ENCODE measurements at regions not wholly inside any gene's neighbourhood (a gene's known extent, or its start where the extent isn't known, plus 50 kb on each side); places are given as distances from the start of the nearest gene placed in this dataset.

- no peak for DNase-seq (ENCODE audit: low spot score)
These were observed 256.4 kb upstream of the SOX21 start for GRCh38 chr13:94968757-94969086.

DNA sequence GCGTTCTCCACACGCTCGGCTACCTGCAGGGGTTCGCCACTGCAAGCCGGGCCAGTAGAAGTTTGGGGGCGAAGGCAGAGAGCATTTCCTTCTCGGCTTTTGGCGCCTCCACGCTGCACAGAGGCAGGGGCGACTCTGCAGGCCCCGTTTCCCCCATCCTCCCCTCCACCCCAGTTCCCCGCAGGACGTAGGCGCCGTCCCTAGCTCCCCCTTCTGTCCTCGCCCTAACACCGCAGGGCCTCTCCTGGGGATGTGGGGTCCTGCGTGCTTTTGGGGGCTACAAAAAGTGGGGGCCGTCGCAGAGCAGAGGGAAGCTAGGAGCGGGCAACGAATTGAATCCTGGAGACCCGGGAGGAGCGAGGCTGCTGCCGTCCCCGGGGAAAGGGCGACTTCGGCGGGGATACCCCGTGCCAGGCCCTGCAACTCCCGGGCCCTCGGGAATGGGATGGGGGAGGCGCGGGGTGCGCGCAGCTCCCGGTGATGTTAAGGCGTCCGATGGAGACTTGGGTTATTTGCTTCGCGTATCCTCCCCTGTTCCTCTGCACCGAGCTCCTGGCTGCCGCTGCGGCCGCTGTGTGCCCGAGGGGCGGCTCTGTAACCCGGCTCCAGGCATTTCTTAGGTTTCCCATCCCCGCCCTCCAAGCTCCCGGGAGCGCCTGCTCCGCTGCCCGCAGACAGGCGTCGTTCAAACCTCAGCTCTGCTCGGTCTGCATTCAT lies 255.9 kb upstream of the SOX21 start:
- DNase-seq (ENCODE audit: low spot score), result no peak

GRCh38 chr13:94967183-94968039 lies 255.1 kb upstream of the SOX21 start:
- DNase-seq (ENCODE audit: low spot score), result peak; percentile 12

GRCh38 chr13:94966422-94966955 lies 254.1 kb upstream of the SOX21 start:
- no peak for DNase-seq (ENCODE audit: low spot score)

- no peak for DNase-seq (ENCODE audit: low spot score)
These were observed 247.3 kb upstream of the SOX21 start for GRCh38 chr13:94959626-94960025.

GRCh38 chr13:94956417-94957110 lies 244.2 kb upstream of the SOX21 start:
- no peak for DNase-seq (ENCODE audit: low spot score)

DNA sequence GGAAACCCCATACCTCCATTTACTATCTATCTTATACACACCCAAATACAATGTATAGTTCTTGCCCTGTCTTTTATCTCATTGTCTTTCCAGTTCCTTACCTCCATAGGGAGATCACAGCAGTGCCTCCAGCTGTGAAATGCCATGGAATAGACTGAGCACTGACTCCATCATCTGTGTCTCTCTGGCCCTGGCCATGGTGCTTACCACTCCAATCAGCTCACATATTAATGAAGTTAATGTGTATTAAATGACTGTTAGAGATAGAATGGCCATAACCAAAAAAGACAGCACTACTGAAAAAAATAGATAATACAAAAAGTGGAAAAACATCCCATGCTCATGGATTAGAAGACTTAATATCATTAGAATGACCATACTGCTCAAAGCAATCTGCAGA lies 240.4 kb upstream of the SOX21 start:
- DNase-seq (ENCODE audit: low spot score), result no peak

GRCh38 chr13:94950303-94950702 lies 238.0 kb upstream of the SOX21 start:
- no peak for DNase-seq (ENCODE audit: low spot score)

- no peak for DNase-seq (ENCODE audit: low spot score)
These were observed 235.6 kb upstream of the SOX21 start for GRCh38 chr13:94947965-94948371.

GRCh38 chr13:94947392-94947791 lies 235.0 kb upstream of the SOX21 start:
- DNase-seq (ENCODE audit: low spot score), result no peak

DNA sequence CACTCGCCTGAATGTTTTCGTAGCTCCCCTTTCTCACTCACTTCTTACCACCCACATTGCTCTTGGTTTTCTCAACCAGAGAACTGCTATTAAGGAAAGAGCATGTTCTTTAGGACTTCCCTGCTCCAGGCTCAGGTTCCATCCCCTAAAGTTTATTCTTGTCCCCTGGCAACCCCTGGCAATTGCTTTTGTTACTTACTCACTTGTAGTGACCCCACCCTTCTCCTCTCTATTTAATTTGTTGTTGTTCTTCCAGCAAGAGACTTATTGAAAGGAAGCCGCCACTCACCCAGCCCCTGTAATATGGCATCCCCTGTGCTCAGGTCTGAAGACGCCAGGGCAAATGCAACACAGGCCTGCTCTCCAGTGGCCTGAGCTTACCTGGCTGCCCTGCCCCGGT lies 233.7 kb upstream of the SOX21 start:
- DNase-seq (ENCODE audit: low spot score), result no peak

DNA sequence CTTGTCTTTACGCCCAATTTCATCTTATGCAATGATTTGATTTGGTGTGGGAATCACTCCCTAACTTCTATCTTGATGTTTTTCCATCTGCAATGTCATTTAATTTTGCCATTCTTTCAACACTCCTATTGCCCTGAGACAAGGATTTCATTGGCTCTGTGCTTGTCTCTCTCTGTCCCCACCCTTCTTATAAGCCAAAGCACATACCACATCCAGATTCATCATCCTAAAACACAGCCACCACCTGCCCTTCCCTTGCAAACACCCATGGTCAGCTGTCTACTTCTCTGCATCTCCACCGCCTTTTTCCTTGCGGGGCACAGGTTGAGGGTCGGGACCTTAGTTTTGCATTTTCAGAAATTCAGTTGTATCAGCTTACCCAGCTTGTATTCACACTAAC lies 225.8 kb upstream of the SOX21 start:
- no peak for DNase-seq (ENCODE audit: low spot score)

GRCh38 chr13:94936633-94937032 lies 224.3 kb upstream of the SOX21 start:
- DNase-seq (ENCODE audit: low spot score), result no peak

DNA sequence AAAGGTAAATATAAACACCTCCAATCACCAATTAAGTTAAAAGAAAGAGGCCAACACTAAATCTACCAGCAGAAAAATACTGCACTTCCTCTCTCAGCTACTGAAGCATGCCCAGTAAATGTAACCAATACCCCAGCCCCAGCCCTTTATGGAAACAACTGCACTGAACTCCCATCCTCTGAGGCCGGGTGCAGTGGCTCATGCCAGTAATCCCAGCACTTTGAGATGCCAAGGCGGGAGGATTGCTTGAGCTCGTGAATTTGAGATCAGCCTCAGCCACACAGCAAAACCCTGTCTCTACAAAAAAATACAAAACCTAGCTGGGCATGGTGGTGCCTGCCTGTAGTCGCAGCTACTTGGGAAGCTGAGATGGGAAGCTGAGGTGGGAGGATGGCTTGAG lies 221.6 kb upstream of the SOX21 start:
- no peak for DNase-seq (ENCODE audit: low spot score)

GRCh38 chr13:94933230-94933751 lies 220.9 kb upstream of the SOX21 start:
- no peak for DNase-seq (ENCODE audit: low spot score)

DNA sequence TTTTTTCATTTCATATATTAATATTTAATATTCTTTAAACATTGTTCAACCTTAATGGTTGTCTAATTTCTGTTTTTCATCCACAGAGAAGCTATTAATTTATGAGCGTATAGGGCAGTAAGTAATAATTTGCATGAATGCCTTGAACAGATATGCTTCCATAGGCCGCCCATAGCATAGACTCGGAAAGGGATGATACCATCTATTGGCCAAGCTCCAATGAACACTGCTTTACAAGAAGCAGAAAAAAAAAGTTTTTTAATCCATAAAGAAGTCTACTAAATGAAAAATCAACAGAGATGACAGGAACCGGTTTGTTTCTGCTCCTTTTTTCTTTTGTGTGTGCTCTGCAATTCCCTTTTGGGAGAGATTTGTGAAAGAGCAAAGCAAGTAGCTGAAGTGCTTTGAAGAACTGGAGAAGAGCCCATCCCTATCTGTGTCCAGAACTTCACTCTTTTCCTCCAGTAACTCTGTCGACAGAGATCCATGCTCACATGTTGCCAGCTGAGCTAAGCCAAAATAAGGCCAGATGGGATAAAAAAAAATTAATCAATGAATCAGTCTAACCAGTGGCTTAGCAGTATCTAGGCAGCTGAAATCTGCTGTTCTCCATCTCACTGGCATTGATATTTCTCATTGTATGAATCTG lies 215.9 kb upstream of the SOX21 start:
- DNase-seq (ENCODE audit: low spot score), result no peak

GRCh38 chr13:94925263-94925662 lies 212.9 kb upstream of the SOX21 start:
- no peak for DNase-seq (ENCODE audit: low spot score)

- DNase-seq (ENCODE audit: low spot score), result no peak
These were observed 208.8 kb upstream of the SOX21 start for GRCh38 chr13:94921181-94921580.

GRCh38 chr13:94920578-94920977 lies 208.2 kb upstream of the SOX21 start:
- no peak for DNase-seq (ENCODE audit: low spot score)

GRCh38 chr13:94917824-94918223 lies 205.5 kb upstream of the SOX21 start:
- DNase-seq (ENCODE audit: low spot score), result no peak

DNA sequence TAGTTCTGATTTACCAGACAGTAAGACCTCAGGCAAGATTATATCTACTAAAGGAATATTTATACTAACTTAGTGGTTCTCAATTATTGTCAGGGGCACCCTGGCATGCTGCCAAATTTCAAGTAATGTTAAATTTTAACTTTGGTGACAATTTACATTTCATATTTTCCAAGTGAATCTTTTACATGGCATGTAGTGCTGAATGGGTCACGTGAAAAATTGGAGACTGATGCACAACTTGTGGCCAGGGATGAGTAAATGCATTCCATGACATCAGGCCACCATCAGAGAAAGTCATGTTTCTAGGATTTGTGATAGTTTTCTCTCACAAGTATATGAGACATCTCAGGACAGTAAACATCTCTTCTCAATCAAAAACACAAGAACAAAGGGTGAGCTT lies 202.6 kb upstream of the SOX21 start:
- no peak for DNase-seq (ENCODE audit: low spot score)

DNA sequence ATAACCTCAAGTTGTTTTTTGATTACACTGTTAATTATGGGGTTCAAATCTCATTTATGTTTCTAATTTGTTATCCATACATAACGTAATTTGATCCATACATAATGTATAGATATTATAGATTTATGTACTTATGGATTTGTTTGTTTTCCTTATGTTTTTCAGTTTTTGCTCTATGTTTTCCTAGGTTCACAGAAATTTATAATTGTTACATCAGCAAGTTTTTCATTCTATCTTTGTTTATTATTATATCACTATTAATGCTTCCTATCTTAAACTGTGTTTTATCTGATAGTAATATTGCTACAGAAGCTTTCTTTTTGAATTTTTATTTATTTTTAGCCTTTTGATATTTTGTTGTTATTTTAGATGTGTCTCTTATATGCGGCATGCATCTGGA lies 194.3 kb upstream of the SOX21 start:
- DNase-seq (ENCODE audit: low spot score), result no peak
